Islet of Langerhans (tissue), 1 donor: ENCODE measurements at regions not wholly inside any gene's neighbourhood (a gene's known extent, or its start where the extent isn't known, plus 50 kb on each side); places are given as distances from the start of the nearest gene placed in this dataset.

Source experiments
- FAIRE-seq: peaks from one replicate; lab custom pipeline; 2011; peaks lifted over from hg19 to GRCh38; lab: Jason Lieb, UNC

- FAIRE-seq: no peak
Measured at GRCh38 chr17:79340333-79341221, 266.0 kb downstream of the ENGASE start.

- FAIRE-seq: no peak
Measured at GRCh38 chr17:79339321-79339720, 264.7 kb downstream of the ENGASE start.

- no peak for FAIRE-seq
Measured at GRCh38 chr17:79338604-79339003, 264.0 kb downstream of the ENGASE start.

GRCh38 chr17:79338152-79338551 is 263.5 kb downstream of the ENGASE start:
- FAIRE-seq: no peak

- FAIRE-seq: no peak
Measured at GRCh38 chr17:79337053-79337452, 262.4 kb downstream of the ENGASE start.

- no peak for FAIRE-seq
Measured at GRCh38 chr17:79335456-79335855, 260.8 kb downstream of the ENGASE start.

GRCh38 chr17:79332011-79332554 is 257.5 kb downstream of the ENGASE start:
- no peak for FAIRE-seq

GRCh38 chr17:79331492-79331891 is 256.9 kb downstream of the ENGASE start:
- FAIRE-seq: no peak

GRCh38 chr17:79330696-79331095 is 256.1 kb downstream of the ENGASE start:
- FAIRE-seq: no peak

- FAIRE-seq: no peak
Measured at GRCh38 chr17:79330229-79330628, 255.6 kb downstream of the ENGASE start.

- no peak for FAIRE-seq
Measured at GRCh38 chr17:79326814-79327213, 252.2 kb downstream of the ENGASE start.

- no peak for FAIRE-seq
Measured at GRCh38 chr17:79325709-79326430, 251.2 kb downstream of the ENGASE start.

- FAIRE-seq: no peak
Measured at GRCh38 chr17:79324194-79324593, 249.6 kb downstream of the ENGASE start.

GRCh38 chr17:79323566-79323965 is 248.9 kb downstream of the ENGASE start:
- no peak for FAIRE-seq

- FAIRE-seq: no peak
Measured at GRCh38 chr17:79322211-79323123, 247.8 kb downstream of the ENGASE start.

GRCh38 chr17:79320331-79320730 is 245.7 kb downstream of the ENGASE start:
- FAIRE-seq: no peak

- FAIRE-seq: no peak
Measured at GRCh38 chr17:79317916-79318315, 243.3 kb downstream of the ENGASE start.

- FAIRE-seq: no peak
Measured at GRCh38 chr17:79316805-79317204, 242.2 kb downstream of the ENGASE start.

- FAIRE-seq: no peak
Measured at GRCh38 chr17:79315358-79316105, 240.9 kb downstream of the ENGASE start.

GRCh38 chr17:79314617-79315357 is 240.2 kb downstream of the ENGASE start:
- FAIRE-seq: no peak

- no peak for FAIRE-seq
Measured at GRCh38 chr17:79311373-79311772, 236.7 kb downstream of the ENGASE start.
